ENCODE measurements at regions not wholly inside any gene's neighbourhood (a gene's known extent, or its start where the extent isn't known, plus 50 kb on each side); places are given as distances from the start of the nearest gene placed in this dataset.

GRCh38 chr1:80059940-80060339, 1053.4 kb upstream of the ADGRL4 start:
- H3K36me3 Mint-ChIP-seq (ENCODE audit: low read depth), result no peaks in the 10 kb centered on the region
- H3K4me3 Mint-ChIP-seq, result no peak overlapping the region
- no peaks in the 10 kb centered on the region for H3K27me3 Mint-ChIP-seq
- ATAC-seq (ENCODE audit: low read depth) (no peak), DNase-seq (no peak)
- no peak for TF ChIP-seq CTCF (IDR thresholded peaks at IDR 0.05)
- H3K4me1 Mint-ChIP-seq, result no peaks in the 10 kb centered on the region
- ChIA-PET POLR2A (no interaction called here), CTCF (no interaction called here)
- H3K27ac Mint-ChIP-seq, result no peak overlapping the region
- intact Hi-C loops (cut with micrococcal nuclease), result no loop called here
- no peaks in the 10 kb centered on the region for H3K9me3 Mint-ChIP-seq

GRCh38 chr1:80056179-80056578, 1049.6 kb upstream of the ADGRL4 start:
- Mint-ChIP-seq H3K4me3 (no peak overlapping the region), H3K27ac (no peak overlapping the region), H3K9me3 (no peaks in the 10 kb centered on the region), H3K36me3 (ENCODE audit: low read depth) (no peaks in the 10 kb centered on the region), H3K27me3 (no peaks in the 10 kb centered on the region), H3K4me1 (no peaks in the 10 kb centered on the region)
- ATAC-seq (ENCODE audit: low read depth) (no peak), DNase-seq (no peak)
- ChIA-PET POLR2A (no interaction called here), CTCF (no interaction called here)
- intact Hi-C loops (cut with micrococcal nuclease), result no loop called here
- no peak for TF ChIP-seq CTCF (IDR thresholded peaks at IDR 0.05)

- intact Hi-C loops (cut with micrococcal nuclease), result no loop called here
- no peak for TF ChIP-seq CTCF (IDR thresholded peaks at IDR 0.05)
- POLR2A ChIA-PET, result no interaction called here
- H3K27me3 Mint-ChIP-seq, result no peaks in the 10 kb centered on the region
- CTCF ChIA-PET, result no interaction called here
- no peaks in the 10 kb centered on the region for H3K36me3 Mint-ChIP-seq (ENCODE audit: low read depth)
- peaks cover 2% of the 10 kb centered on the region for H3K9me3 Mint-ChIP-seq
- DNase-seq (no peak), ATAC-seq (ENCODE audit: low read depth) (no peak)
- no peak overlapping the region for H3K27ac Mint-ChIP-seq
- no peak overlapping the region for H3K4me3 Mint-ChIP-seq
- H3K4me1 Mint-ChIP-seq, result no peaks in the 10 kb centered on the region
These were observed 1047.6 kb upstream of the ADGRL4 start for GRCh38 chr1:80054129-80054528.

GRCh38 chr1:80053613-80054012, 1047.1 kb upstream of the ADGRL4 start:
- DNase-seq, result no peak
- Mint-ChIP-seq H3K9me3 (peaks cover 2% of the 10 kb centered on the region), H3K4me1 (no peaks in the 10 kb centered on the region), H3K27me3 (no peaks in the 10 kb centered on the region), H3K27ac (no peak overlapping the region), H3K36me3 (ENCODE audit: low read depth) (no peaks in the 10 kb centered on the region), H3K4me3 (no peak overlapping the region)
- no peak for TF ChIP-seq CTCF (IDR thresholded peaks at IDR 0.05)
- ATAC-seq (ENCODE audit: low read depth), result no peak
- ChIA-PET CTCF (no interaction called here), POLR2A (no interaction called here)
- intact Hi-C loops (cut with micrococcal nuclease), result no loop called here

- Mint-ChIP-seq H3K27ac (no peak overlapping the region), H3K27me3 (no peaks in the 10 kb centered on the region), H3K36me3 (ENCODE audit: low read depth) (no peaks in the 10 kb centered on the region), H3K4me3 (no peak overlapping the region), H3K4me1 (no peaks in the 10 kb centered on the region), H3K9me3 (peaks cover 2% of the 10 kb centered on the region)
- no peak for TF ChIP-seq CTCF (IDR thresholded peaks at IDR 0.05)
- POLR2A ChIA-PET, result no interaction called here
- CTCF ChIA-PET, result no interaction called here
- ATAC-seq (ENCODE audit: low read depth), result no peak
- intact Hi-C loops (cut with micrococcal nuclease), result no loop called here
- DNase-seq, result no peak
These were observed 1044.0 kb upstream of the ADGRL4 start for GRCh38 chr1:80050523-80050922.
